GM12878 (cell line): ENCODE measurements at regions not wholly inside any gene's neighbourhood (a gene's known extent, or its start where the extent isn't known, plus 50 kb on each side); places are given as distances from the start of the nearest gene placed in this dataset.

ENCODE experiments used
- ATAC-seq: fragments of 200-7000 bp; cut with Tn5 transposase; 3 replicates; pipeline ENCODE4 v1.9.1; 2020; ENCODE audit warnings: mild to moderate bottlenecking, moderate library complexity
- BruUV-seq: library from RNA; stranded (reverse); fragments of 400-500 nt; replicated peaks from 2 replicates; lab custom pipeline; 2021; lab: Mats Ljungman, UMichigan
- CTCF ChIA-PET: fragments of 300-600 bp; sonication (Branson Sonifier 250); formaldehyde crosslinking; extraction: SDS; loops from one replicate; lab custom pipeline; 2021; ENCODE audit warnings: inconsistent platforms; lab: Yijun Ruan, JAX
- POLR2A ChIA-PET: fragments of 350-600 bp; formaldehyde crosslinking; extraction: SDS; loops from one replicate; lab custom pipeline; 2021; ENCODE audit warnings: inconsistent platforms; lab: Charles Lee
- RAD21 ChIA-PET: fragments of 300-600 bp; sonication (Branson Sonifier 250); formaldehyde crosslinking; loops from one replicate; lab custom pipeline; 2023; ENCODE audit warnings: antibody characterized with exemption; ENCODE audit not compliant: unreplicated experiment; lab: Charles Lee
- SMC1A ChIA-PET: fragments of 300-600 bp; sonication (Branson Sonifier 250); formaldehyde crosslinking; loops from one replicate; lab custom pipeline; 2023; ENCODE audit not compliant: unreplicated experiment, uncharacterized antibody; lab: Charles Lee
- DNase-seq: peaks from one replicate; pipeline ENCODE4 v3.0.0-alpha.2; 2011; ENCODE audit warnings: low read depth, low spot score
- FAIRE-seq: peaks from 3 replicates; lab custom pipeline; 2011; peaks lifted over from hg19 to GRCh38; lab: Jason Lieb, UNC
- H2AFZ ChIP-seq: 2 replicates; pipeline ENCODE4 v1.6.0; 2011; ENCODE audit warnings: low read depth, low read length, control low read depth; ENCODE audit not compliant: control insufficient read depth
- H3K27ac ChIP-seq: 2 replicates; pipeline ENCODE4 v1.5.1; 2011; ENCODE audit warnings: control low read depth; ENCODE audit not compliant: control insufficient read depth, insufficient read depth
- H3K27me3 ChIP-seq, 2 experiments: replicated peaks in 1 of 2; 2 replicates each; pipeline versions ENCODE4 v1.6.0 to v1.6.1; 2011; ENCODE audit warnings: low read length in 1 of 2; ENCODE audit not compliant: control insufficient read depth in 2 of 2, insufficient read depth in 2 of 2
- H3K36me3 ChIP-seq, 2 experiments: 2 replicates each; pipeline ENCODE4 v1.5.1; 2011; ENCODE audit warnings: low read length in 1 of 2; ENCODE audit not compliant: control insufficient read depth in 2 of 2, insufficient read depth in 2 of 2
- H3K4me1 ChIP-seq: 2 replicates; pipeline ENCODE4 v1.6.1; 2011; ENCODE audit warnings: mild to moderate bottlenecking, low read length, moderate library complexity, mixed read lengths; ENCODE audit not compliant: control insufficient read depth, insufficient read depth
- H3K4me2 ChIP-seq: 2 replicates; pipeline ENCODE4 v1.6.0; 2011; ENCODE audit warnings: control low read depth; ENCODE audit not compliant: control insufficient read depth, insufficient read depth
- H3K4me3 ChIP-seq: fragments of 200-600 bp; sonication (generic); 2 replicates; pipeline ENCODE4 v1.5.1; 2016
- H3K79me2 ChIP-seq: 2 replicates; pipeline ENCODE4 v1.6.0; 2011; ENCODE audit warnings: low read length; ENCODE audit not compliant: control insufficient read depth, insufficient read depth
- H3K9ac ChIP-seq: 2 replicates; pipeline ENCODE4 v1.8.0; 2011; ENCODE audit warnings: low read length, control low read depth, mixed read lengths; ENCODE audit not compliant: control insufficient read depth, insufficient read depth
- H3K9me3 ChIP-seq: replicated peaks from 3 replicates; pipeline ENCODE4 v1.5.1; 2011; ENCODE audit warnings: mild to moderate bottlenecking, low read length; ENCODE audit not compliant: control insufficient read depth, insufficient read depth
- H4K20me1 ChIP-seq: 2 replicates; pipeline ENCODE4 v1.6.0; 2011; ENCODE audit not compliant: control insufficient read depth, insufficient read depth
- CBX3 ChIP-seq: fragments of 200-600 bp; sonication (generic); IDR thresholded peaks from 2 replicates; pipeline ENCODE4 v1.6.1; 2016; ENCODE audit warnings: low read depth, borderline replicate concordance
- CTCF ChIP-seq, 3 experiments: IDR thresholded peaks in 2 of 3; conservative IDR thresholded peaks in 1 of 3; 2 replicates each; pipeline ENCODE4 v1.5.1; 2011; ENCODE audit warnings: low read depth in 3 of 3, low read length in 3 of 3, mild to moderate bottlenecking in 3 of 3, control low read depth in 2 of 3, moderate library complexity in 2 of 3, inconsistent platforms in 1 of 3, mixed read lengths in 1 of 3; ENCODE audit not compliant: control insufficient read depth in 2 of 3, insufficient read depth in 1 of 3; ENCODE audit errors: extremely low read depth in 1 of 3
- RAD21 ChIP-seq: IDR thresholded peaks from 2 replicates; pipeline ENCODE4 v1.6.1; 2011; ENCODE audit warnings: mild to moderate bottlenecking, low read depth, low read length, moderate library complexity; ENCODE audit not compliant: insufficient read depth
- SMC3 ChIP-seq: IDR thresholded peaks from 2 replicates; pipeline ENCODE4 v1.6.1; 2011; ENCODE audit warnings: low read length, improper control_type of control experiment, borderline replicate concordance
- TCF3 ChIP-seq: IDR thresholded peaks from 2 replicates; pipeline ENCODE4 v1.6.1; 2012; ENCODE audit warnings: low read depth, mild to moderate bottlenecking, low read length, borderline replicate concordance; ENCODE audit not compliant: insufficient read depth
- WGBS: methylation state at CpG from one replicate; pipeline ENCODE4 v1.1.6; 2016; ENCODE audit warnings: low lambda C conversion rate; ENCODE audit not compliant: insufficient replicate concordance, insufficient coverage; ENCODE audit errors: missing lambda C conversion rate; 5-methylcytosine and 5-hydroxymethylcytosine counted together
- in situ Hi-C: fragments of 300-500 bp; cut with MboI; formaldehyde crosslinking; loops from 9 replicates; pipeline ENCODE4 v1.14.3; 2018; ENCODE audit warnings: mixed read lengths
- intact Hi-C: fragments of 100-400 bp; cut with micrococcal nuclease; formaldehyde crosslinking; loops from one replicate; pipeline ENCODE4 v1.14.2; 2022; ENCODE audit not compliant: unreplicated experiment

GRCh38 chr5:143687604-143688003, 124.4 kb upstream of the HMHB1 start (continued):
- no peak for TF ChIP-seq CBX3

GRCh38 chr5:143685246-143685815, 126.6 kb upstream of the HMHB1 start:
- Histone ChIP-seq H3K4me2 (no peak overlapping the region), H3K4me1 (no peaks in the 10 kb centered on the region), H3K27me3 (no peaks in the 10 kb centered on the region), H3K4me3 (no peak overlapping the region), H3K9ac (no peak overlapping the region), H3K36me3 (no peaks in the 10 kb centered on the region), H3K9me3 (no peaks in the 10 kb centered on the region), H3K27ac (no peak overlapping the region), H4K20me1 (no peaks in the 10 kb centered on the region), H2AFZ (no peak overlapping the region)
- FAIRE-seq (no peak), ATAC-seq (no peak)
- no TSS peak for BruUV-seq
- SMC1A ChIA-PET, result interaction anchor here (0.9 to 1.4 kb wide), 4 partner anchors 11 to 139 kb away, joined by 3 to 7 read pairs (median 5); no protein-coding TSS in a partner anchor
- CTCF ChIA-PET, result interaction anchor here (1.2 kb wide), 1 partner anchor 16 kb away, joined by 3 read pairs; no protein-coding TSS in a partner anchor
- intact Hi-C loops, result no loop called here
- TF ChIP-seq TCF3 (no peak), CTCF (IDR thresholded peaks at IDR 0.05 in 2 of 3, conservative IDR thresholded peaks at IDR 0.05 in 1 of 3; ENCODE audit: control insufficient read depth in 2 of 3, extremely low read depth in 1 of 3, insufficient read depth in 1 of 3, low read depth in 3 of 3, low read length in 3 of 3) (peak in 1 of 3 experiments; percentile 13; a peak in 1 of 6 replicates), RAD21 (0 out of 2 replicates have a peak, but pooled peaks have one; percentile 10), SMC3 (peak; percentile 8; the same call in 1 of the 2 replicates)
- TF ChIP-seq, all 136 proteins: peak for 3
- ChIA-PET POLR2A (interaction anchor here (1.4 kb wide), 1 partner anchor 42 kb away, joined by 3 read pairs; no protein-coding TSS in a partner anchor), RAD21 (interaction anchor here (1.0 kb wide), 1 partner anchor 48 kb away, joined by 3 read pairs; no protein-coding TSS in a partner anchor)
- in situ Hi-C loops, result no loop called here
- WGBS, result 100% methylated on average over 2 of the region's 2 CpGs
- no peak for DNase-seq
- H3K79me2 ChIP-seq, result no peaks in the 10 kb centered on the region
